ENCODE measurements at regions not wholly inside any gene's neighbourhood (a gene's known extent, or its start where the extent isn't known, plus 50 kb on each side); places are given as distances from the start of the nearest gene placed in this dataset.

- Histone ChIP-seq H3K36me3 (ENCODE audit: control insufficient read depth in 2 of 3, insufficient read depth in 3 of 3, low read length in 3 of 3) (no peaks in the 10 kb centered on the region), H3K9me3 (ENCODE audit: control insufficient read depth in 2 of 3, insufficient read depth in 1 of 3, low read length in 3 of 3) (peaks cover 1 to 10% (median 2%) of the 10 kb centered on the region in 3 donors), H3K4me1 (ENCODE audit: control insufficient read depth in 2 of 3, insufficient read depth in 2 of 3, low read depth in 1 of 3, low read length in 3 of 3) (no peaks in the 10 kb centered on the region), H3K4me3 (ENCODE audit: low read length in 3 of 3) (no peak overlapping the region), H3K27me3 (ENCODE audit: control insufficient read depth, insufficient read depth, low read length) (no peaks in the 10 kb centered on the region), H3K27ac (ENCODE audit: low read depth in 2 of 2, low read length in 2 of 2) (no peak overlapping the region), H3K9ac (ENCODE audit: low read length in 3 of 3) (no peak overlapping the region)
- intact Hi-C loops (cut with DNase I) = no loop called here
- TF ChIP-seq CTCF (IDR thresholded peaks at IDR 0.05; ENCODE audit: borderline replicate concordance, extremely low read depth, insufficient read depth) = no peak
- FAIRE-seq (no peak), DNase-seq (no peak)
These were observed 83.0 kb upstream of the LGR5 start for GRCh38 chr12:71356569-71356968.

GRCh38 chr12:71354871-71355270, 84.7 kb upstream of the LGR5 start:
- intact Hi-C loops (cut with DNase I) = no loop called here
- DNase-seq (no peak), FAIRE-seq (no peak)
- Histone ChIP-seq H3K27ac (ENCODE audit: low read depth in 2 of 2, low read length in 2 of 2) (no peak overlapping the region), H3K9me3 (ENCODE audit: control insufficient read depth in 2 of 3, insufficient read depth in 1 of 3, low read length in 3 of 3) (peaks cover 0 to 2% (median 0%) of the 10 kb centered on the region in 3 donors), H3K4me3 (ENCODE audit: low read length in 3 of 3) (no peak overlapping the region), H3K9ac (ENCODE audit: low read length in 3 of 3) (no peak overlapping the region), H3K4me1 (ENCODE audit: control insufficient read depth in 2 of 3, insufficient read depth in 2 of 3, low read depth in 1 of 3, low read length in 3 of 3) (no peaks in the 10 kb centered on the region), H3K36me3 (ENCODE audit: control insufficient read depth in 2 of 3, insufficient read depth in 3 of 3, low read length in 3 of 3) (no peaks in the 10 kb centered on the region), H3K27me3 (ENCODE audit: control insufficient read depth, insufficient read depth, low read length) (no peaks in the 10 kb centered on the region)
- no peak for TF ChIP-seq CTCF (IDR thresholded peaks at IDR 0.05; ENCODE audit: borderline replicate concordance, extremely low read depth, insufficient read depth)

GRCh38 chr12:71353607-71354006, 86.0 kb upstream of the LGR5 start:
- DNase-seq (no peak), FAIRE-seq (no peak)
- no peak overlapping the region for H3K4me3 ChIP-seq (ENCODE audit: low read length in 3 of 3)
- H3K9me3 ChIP-seq (ENCODE audit: control insufficient read depth in 2 of 3, insufficient read depth in 1 of 3, low read length in 3 of 3) = no peaks in the 10 kb centered on the region
- no peaks in the 10 kb centered on the region for H3K4me1 ChIP-seq (ENCODE audit: control insufficient read depth in 2 of 3, insufficient read depth in 2 of 3, low read depth in 1 of 3, low read length in 3 of 3)
- no peak for TF ChIP-seq CTCF (IDR thresholded peaks at IDR 0.05; ENCODE audit: borderline replicate concordance, extremely low read depth, insufficient read depth)
- H3K27ac ChIP-seq (ENCODE audit: low read depth in 2 of 2, low read length in 2 of 2) = no peak overlapping the region
- intact Hi-C loops (cut with DNase I) = no loop called here
- no peaks in the 10 kb centered on the region for H3K36me3 ChIP-seq (ENCODE audit: control insufficient read depth in 2 of 3, insufficient read depth in 3 of 3, low read length in 3 of 3)
- H3K9ac ChIP-seq (ENCODE audit: low read length in 3 of 3) = no peak overlapping the region
- H3K27me3 ChIP-seq (ENCODE audit: control insufficient read depth, insufficient read depth, low read length) = no peaks in the 10 kb centered on the region

GRCh38 chr12:71349950-71350349, 89.6 kb upstream of the LGR5 start:
- intact Hi-C loops (cut with DNase I) = no loop called here
- no peaks in the 10 kb centered on the region for H3K36me3 ChIP-seq (ENCODE audit: control insufficient read depth in 2 of 3, insufficient read depth in 3 of 3, low read length in 3 of 3)
- no peaks in the 10 kb centered on the region for H3K27me3 ChIP-seq (ENCODE audit: control insufficient read depth, insufficient read depth, low read length)
- no peak overlapping the region for H3K9ac ChIP-seq (ENCODE audit: low read length in 3 of 3)
- DNase-seq (no peak), FAIRE-seq (no peak)
- no peaks in the 10 kb centered on the region for H3K4me1 ChIP-seq (ENCODE audit: control insufficient read depth in 2 of 3, insufficient read depth in 2 of 3, low read depth in 1 of 3, low read length in 3 of 3)
- no peaks in the 10 kb centered on the region for H3K9me3 ChIP-seq (ENCODE audit: control insufficient read depth in 2 of 3, insufficient read depth in 1 of 3, low read length in 3 of 3)
- no peak overlapping the region for H3K27ac ChIP-seq (ENCODE audit: low read depth in 2 of 2, low read length in 2 of 2)
- no peak for TF ChIP-seq CTCF (IDR thresholded peaks at IDR 0.05; ENCODE audit: borderline replicate concordance, extremely low read depth, insufficient read depth)
- no peak overlapping the region for H3K4me3 ChIP-seq (ENCODE audit: low read length in 3 of 3)

Measured in kidney (tissue), 13 donors.